ENCODE measurements at regions not wholly inside any gene's neighbourhood (a gene's known extent, or its start where the extent isn't known, plus 50 kb on each side); places are given as distances from the start of the nearest gene placed in this dataset.

GRCh38 chr14:22143363-22143762, 445.7 kb downstream of the DAD1 start:
- TF ChIP-seq EZH2 (IDR thresholded peaks at IDR 0.05; ENCODE audit: borderline replicate concordance, low read length) (no peak), CTCF (conservative IDR thresholded peaks at IDR 0.05 in 1 of 2, IDR thresholded peaks at IDR 0.05 in 1 of 2; ENCODE audit: extremely low read depth in 1 of 2, insufficient read depth in 1 of 2, low read depth in 1 of 2, low read length in 2 of 2) (no peak)
